Fibroblast of lung (primary cell): ENCODE measurements at regions not wholly inside any gene's neighbourhood (a gene's known extent, or its start where the extent isn't known, plus 50 kb on each side); places are given as distances from the start of the nearest gene placed in this dataset.

Experiments
- DNase-seq, 2 donors: peaks; one replicate each; pipeline versions ENCODE4 v3.0.0 to v3.0.0-alpha.2; 2010; ENCODE audit warnings: low read depth in 2 of 2
- H2AFZ ChIP-seq: 2 replicates; pipeline ENCODE4 v1.5.1; 2012; ENCODE audit warnings: low read length, control low read depth, inconsistent platforms
- H3K27ac ChIP-seq: 2 replicates; pipeline ENCODE4 v1.5.1; 2011; ENCODE audit warnings: low read length, control low read depth; ENCODE audit not compliant: insufficient read depth
- H3K27me3 ChIP-seq: 2 replicates; pipeline ENCODE4 v1.5.1; 2011; ENCODE audit warnings: mild to moderate bottlenecking, low read length; ENCODE audit not compliant: control insufficient read depth, insufficient read depth
- H3K36me3 ChIP-seq: 2 replicates; pipeline ENCODE4 v1.5.1; 2011; ENCODE audit warnings: low read length; ENCODE audit not compliant: control insufficient read depth, insufficient read depth
- H3K4me1 ChIP-seq: 2 replicates; pipeline ENCODE4 v1.5.1; 2011; ENCODE audit warnings: low read length; ENCODE audit not compliant: control insufficient read depth, insufficient read depth; ENCODE audit errors: extremely low read depth
- H3K4me2 ChIP-seq: 2 replicates; pipeline ENCODE4 v1.5.1; 2011; ENCODE audit warnings: low read length, control low read depth; ENCODE audit not compliant: insufficient read depth; ENCODE audit errors: extremely low read depth
- H3K4me3 ChIP-seq, 4 experiments: fragments of 200-600 bp in 1 of 4; sonication (generic) in 1 of 4; replicated peaks in 1 of 4; 2 replicates each; pipeline ENCODE4 v1.5.1; 2011 to 2016; ENCODE audit warnings: low read length in 4 of 4, low read depth in 3 of 4, mild to moderate bottlenecking in 3 of 4, control low read depth in 2 of 4, inconsistent platforms in 1 of 4, mixed read lengths in 1 of 4; ENCODE audit not compliant: insufficient read depth in 1 of 4; ENCODE audit errors: control extremely low read depth in 1 of 4
- H3K79me2 ChIP-seq: 2 replicates; pipeline ENCODE4 v1.5.1; 2012; ENCODE audit warnings: mild to moderate bottlenecking, low read length, inconsistent platforms; ENCODE audit not compliant: control insufficient read depth, insufficient read depth
- H3K9ac ChIP-seq: 2 replicates; pipeline ENCODE4 v1.5.1; 2011; ENCODE audit warnings: mild to moderate bottlenecking, low read length, control low read depth; ENCODE audit not compliant: insufficient read depth
- H3K9me3 ChIP-seq: 2 replicates; pipeline ENCODE4 v1.5.1; 2012; ENCODE audit warnings: low read depth, low read length; ENCODE audit not compliant: control insufficient read depth, insufficient read depth
- H4K20me1 ChIP-seq: 2 replicates; pipeline ENCODE4 v1.5.1; 2011; ENCODE audit warnings: low read length; ENCODE audit not compliant: control insufficient read depth, insufficient read depth; ENCODE audit errors: extremely low read depth
- CTCF ChIP-seq, 2 donors: IDR thresholded peaks in 1 of 2; conservative IDR thresholded peaks in 1 of 2; 1 replicate in 1 of 2; 2 replicates in 1 of 2; pipeline ENCODE4 v1.5.1; 2011 to 2012; ENCODE audit warnings: low read length in 2 of 2, control low read depth in 1 of 2, inconsistent platforms in 1 of 2, low read depth in 1 of 2, mild to moderate bottlenecking in 1 of 2
- EZH2 ChIP-seq: IDR thresholded peaks from 2 replicates; pipeline ENCODE4 v1.5.1; 2012; ENCODE audit warnings: low read length, control low read depth, mild to moderate bottlenecking; ENCODE audit errors: missing control alignments

- Histone ChIP-seq H3K79me2 (no peaks in the 10 kb centered on the region), H3K4me3 (no peak overlapping the region), H3K27ac (no peak overlapping the region), H4K20me1 (no peaks in the 10 kb centered on the region), H3K4me2 (no peak overlapping the region), H3K9ac (no peak overlapping the region), H3K9me3 (no peaks in the 10 kb centered on the region), H3K36me3 (no peaks in the 10 kb centered on the region), H3K4me1 (peaks cover 6% of the 10 kb centered on the region), H2AFZ (no peak overlapping the region), H3K27me3 (no peaks in the 10 kb centered on the region)
- TF ChIP-seq EZH2 = no peak
- TF ChIP-seq CTCF (conservative IDR thresholded peaks at IDR 0.05 in 1 of 2, IDR thresholded peaks at IDR 0.05 in 1 of 2; ENCODE audit: low read depth in 1 of 2, low read length in 2 of 2) = no peak
- no peak for DNase-seq
Measured at GRCh38 chr1:235002706-235003300, 125.8 kb downstream of the TOMM20 start.

GRCh38 chr1:234999513-234999940 lies 129.1 kb downstream of the TOMM20 start:
- Histone ChIP-seq H3K4me2 (no peak overlapping the region), H3K9ac (no peak overlapping the region), H3K79me2 (no peaks in the 10 kb centered on the region), H2AFZ (no peak overlapping the region), H4K20me1 (no peaks in the 10 kb centered on the region), H3K27ac (no peak overlapping the region), H3K9me3 (no peaks in the 10 kb centered on the region), H3K27me3 (no peaks in the 10 kb centered on the region), H3K4me1 (peaks cover 10% of the 10 kb centered on the region), H3K36me3 (no peaks in the 10 kb centered on the region), H3K4me3 (no peak overlapping the region)
- DNase-seq = no peak
- no peak for TF ChIP-seq EZH2
- TF ChIP-seq CTCF (conservative IDR thresholded peaks at IDR 0.05 in 1 of 2, IDR thresholded peaks at IDR 0.05 in 1 of 2; ENCODE audit: low read depth in 1 of 2, low read length in 2 of 2) = no peak

- H3K36me3 ChIP-seq = no peaks in the 10 kb centered on the region
- no peaks in the 10 kb centered on the region for H3K27me3 ChIP-seq
- H2AFZ ChIP-seq = peak overlapping the region; percentile 30
- H3K79me2 ChIP-seq = no peaks in the 10 kb centered on the region
- H3K9ac ChIP-seq = peak overlapping the region; percentile 16
- H3K4me2 ChIP-seq = peak overlapping the region; percentile 44
- peak; percentile 14 to 65 for DNase-seq
- H3K4me3 ChIP-seq = no peak overlapping the region
- peak overlapping the region; percentile 84 for H3K27ac ChIP-seq
- H3K9me3 ChIP-seq = no peaks in the 10 kb centered on the region
- H3K4me1 ChIP-seq = peaks cover 10% of the 10 kb centered on the region
- H4K20me1 ChIP-seq = no peaks in the 10 kb centered on the region
- TF ChIP-seq CTCF (conservative IDR thresholded peaks at IDR 0.05 in 1 of 2, IDR thresholded peaks at IDR 0.05 in 1 of 2; ENCODE audit: low read depth in 1 of 2, low read length in 2 of 2) (no peak), EZH2 (no peak)
Measured at GRCh38 chr1:234997896-234998741, 130.5 kb downstream of the TOMM20 start.
